BLaER1 (cell line): ENCODE measurements at regions not wholly inside any gene's neighbourhood (a gene's known extent, or its start where the extent isn't known, plus 50 kb on each side); places are given as distances from the start of the nearest gene placed in this dataset.

Experiments
- H3K27ac ChIP-seq: shearing (Covaris generic); formaldehyde crosslinking; 2 replicates; pipeline ENCODE4 v1.8.1; 2022
- H3K27me3 ChIP-seq: shearing (Covaris generic); formaldehyde crosslinking; 2 replicates; pipeline ENCODE4 v1.8.1; 2022
- H3K36me3 ChIP-seq: shearing (Covaris generic); formaldehyde crosslinking; 2 replicates; pipeline ENCODE4 v1.8.1; 2022
- H3K4me1 ChIP-seq: shearing (Covaris generic); formaldehyde crosslinking; 2 replicates; pipeline ENCODE4 v1.8.1; 2022
- H3K4me2 ChIP-seq: shearing (Covaris generic); formaldehyde crosslinking; 2 replicates; pipeline ENCODE4 v1.8.1; 2022
- H3K4me3 ChIP-seq: shearing (Covaris generic); formaldehyde crosslinking; 2 replicates; pipeline ENCODE4 v1.8.1; 2022
- H3K9ac ChIP-seq: shearing (Covaris generic); formaldehyde crosslinking; 2 replicates; pipeline ENCODE4 v1.8.1; 2022
- H3K9me3 ChIP-seq: shearing (Covaris generic); formaldehyde crosslinking; 2 replicates; pipeline ENCODE4 v1.8.1; 2022
- H4K20me1 ChIP-seq: shearing (Covaris generic); formaldehyde crosslinking; 2 replicates; pipeline ENCODE4 v1.8.1; 2022
- Cebpa-rat ChIP-seq: shearing (Covaris generic); IDR thresholded peaks from 2 replicates; pipeline ENCODE4 v1.8.1; 2022

- Histone ChIP-seq H3K4me3 (no peak overlapping the region), H3K9ac (no peak overlapping the region), H4K20me1 (no peaks in the 10 kb centered on the region), H3K27me3 (no peaks in the 10 kb centered on the region), H3K4me2 (no peak overlapping the region), H3K4me1 (no peaks in the 10 kb centered on the region), H3K27ac (no peak overlapping the region), H3K36me3 (no peaks in the 10 kb centered on the region), H3K9me3 (no peaks in the 10 kb centered on the region; the same call in 1 of the 2 replicates)
- TF ChIP-seq Cebpa-rat, result no peak
These were observed 2079.7 kb upstream of the AGA start for GRCh38 chr4:179521952-179522351.

GRCh38 chr4:179530958-179531357 lies 2088.7 kb upstream of the AGA start:
- no peaks in the 10 kb centered on the region for H3K4me1 ChIP-seq
- H3K4me3 ChIP-seq, result no peak overlapping the region
- no peaks in the 10 kb centered on the region for H4K20me1 ChIP-seq
- no peak for TF ChIP-seq Cebpa-rat
- H3K9me3 ChIP-seq, result no peaks in the 10 kb centered on the region
- no peaks in the 10 kb centered on the region for H3K27me3 ChIP-seq
- H3K27ac ChIP-seq, result no peak overlapping the region
- H3K36me3 ChIP-seq, result no peaks in the 10 kb centered on the region
- H3K9ac ChIP-seq, result no peak overlapping the region
- no peak overlapping the region for H3K4me2 ChIP-seq

GRCh38 chr4:179536694-179537093 lies 2094.5 kb upstream of the AGA start:
- H3K27me3 ChIP-seq, result no peaks in the 10 kb centered on the region
- no peak overlapping the region for H3K4me2 ChIP-seq
- no peaks in the 10 kb centered on the region for H3K9me3 ChIP-seq
- no peak overlapping the region for H3K9ac ChIP-seq
- no peak for TF ChIP-seq Cebpa-rat
- no peaks in the 10 kb centered on the region for H3K36me3 ChIP-seq
- no peak overlapping the region for H3K4me3 ChIP-seq
- no peak overlapping the region for H3K27ac ChIP-seq
- no peaks in the 10 kb centered on the region for H3K4me1 ChIP-seq
- H4K20me1 ChIP-seq, result no peaks in the 10 kb centered on the region

GRCh38 chr4:179539641-179540040 lies 2097.4 kb upstream of the AGA start:
- Histone ChIP-seq H3K36me3 (no peaks in the 10 kb centered on the region), H3K27me3 (no peaks in the 10 kb centered on the region), H3K4me3 (no peak overlapping the region), H4K20me1 (no peaks in the 10 kb centered on the region), H3K4me2 (no peak overlapping the region), H3K27ac (no peak overlapping the region), H3K9me3 (no peaks in the 10 kb centered on the region), H3K9ac (no peak overlapping the region), H3K4me1 (no peaks in the 10 kb centered on the region)
- no peak for TF ChIP-seq Cebpa-rat

- no peaks in the 10 kb centered on the region for H4K20me1 ChIP-seq
- no peak overlapping the region for H3K4me2 ChIP-seq
- no peak overlapping the region for H3K27ac ChIP-seq
- H3K4me3 ChIP-seq, result no peak overlapping the region
- TF ChIP-seq Cebpa-rat, result no peak
- H3K4me1 ChIP-seq, result no peaks in the 10 kb centered on the region
- no peak overlapping the region for H3K9ac ChIP-seq
- no peaks in the 10 kb centered on the region for H3K36me3 ChIP-seq
- no peaks in the 10 kb centered on the region for H3K9me3 ChIP-seq
- H3K27me3 ChIP-seq, result no peaks in the 10 kb centered on the region
These were observed 2101.5 kb upstream of the AGA start for GRCh38 chr4:179543771-179544170.

GRCh38 chr4:179544496-179544895 lies 2102.3 kb upstream of the AGA start:
- Histone ChIP-seq H3K36me3 (no peaks in the 10 kb centered on the region), H3K4me1 (no peaks in the 10 kb centered on the region), H3K27ac (no peak overlapping the region), H3K27me3 (no peaks in the 10 kb centered on the region), H4K20me1 (no peaks in the 10 kb centered on the region), H3K4me3 (no peak overlapping the region), H3K9me3 (no peaks in the 10 kb centered on the region), H3K4me2 (no peak overlapping the region), H3K9ac (no peak overlapping the region)
- TF ChIP-seq Cebpa-rat, result no peak

GRCh38 chr4:179552131-179552530 lies 2109.9 kb upstream of the AGA start:
- H4K20me1 ChIP-seq, result no peaks in the 10 kb centered on the region
- no peak overlapping the region for H3K4me2 ChIP-seq
- no peak for TF ChIP-seq Cebpa-rat
- no peak overlapping the region for H3K27ac ChIP-seq
- no peaks in the 10 kb centered on the region for H3K4me1 ChIP-seq
- no peak overlapping the region for H3K9ac ChIP-seq
- no peaks in the 10 kb centered on the region for H3K9me3 ChIP-seq
- H3K36me3 ChIP-seq, result no peaks in the 10 kb centered on the region
- H3K4me3 ChIP-seq, result no peak overlapping the region
- no peaks in the 10 kb centered on the region for H3K27me3 ChIP-seq

- Histone ChIP-seq H3K9ac (no peak overlapping the region), H3K4me3 (no peak overlapping the region), H3K9me3 (0 out of 2 replicates have a peak, but pooled peaks cover 5% of the 10 kb centered on the region), H3K27ac (no peak overlapping the region), H3K4me2 (no peak overlapping the region), H4K20me1 (no peaks in the 10 kb centered on the region), H3K27me3 (no peaks in the 10 kb centered on the region), H3K36me3 (no peaks in the 10 kb centered on the region), H3K4me1 (no peaks in the 10 kb centered on the region)
- TF ChIP-seq Cebpa-rat, result no peak
These were observed 2121.5 kb upstream of the AGA start for GRCh38 chr4:179563741-179564140.

- no peak overlapping the region for H3K9ac ChIP-seq
- no peak for TF ChIP-seq Cebpa-rat
- no peaks in the 10 kb centered on the region for H3K36me3 ChIP-seq
- no peak overlapping the region for H3K4me2 ChIP-seq
- no peaks in the 10 kb centered on the region for H3K27me3 ChIP-seq
- no peaks in the 10 kb centered on the region for H3K4me1 ChIP-seq
- H3K4me3 ChIP-seq, result no peak overlapping the region
- no peaks in the 10 kb centered on the region for H4K20me1 ChIP-seq
- H3K9me3 ChIP-seq, result 0 out of 2 replicates have a peak, but pooled peaks cover 5% of the 10 kb centered on the region
- no peak overlapping the region for H3K27ac ChIP-seq
These were observed 2127.3 kb upstream of the AGA start for GRCh38 chr4:179569549-179569948.

GRCh38 chr4:179582164-179582905 lies 2140.1 kb upstream of the AGA start:
- no peaks in the 10 kb centered on the region for H4K20me1 ChIP-seq
- no peaks in the 10 kb centered on the region for H3K36me3 ChIP-seq
- H3K4me1 ChIP-seq, result no peaks in the 10 kb centered on the region
- no peak overlapping the region for H3K27ac ChIP-seq
- no peak overlapping the region for H3K4me3 ChIP-seq
- no peak overlapping the region for H3K9ac ChIP-seq
- H3K27me3 ChIP-seq, result no peaks in the 10 kb centered on the region
- no peaks in the 10 kb centered on the region for H3K9me3 ChIP-seq
- no peak for TF ChIP-seq Cebpa-rat
- no peak overlapping the region for H3K4me2 ChIP-seq

- Histone ChIP-seq H3K36me3 (no peaks in the 10 kb centered on the region), H3K27me3 (no peaks in the 10 kb centered on the region), H3K4me2 (no peak overlapping the region), H4K20me1 (no peaks in the 10 kb centered on the region), H3K4me1 (no peaks in the 10 kb centered on the region), H3K4me3 (no peak overlapping the region), H3K9me3 (no peaks in the 10 kb centered on the region), H3K9ac (no peak overlapping the region), H3K27ac (no peak overlapping the region)
- TF ChIP-seq Cebpa-rat, result no peak
These were observed 2141.0 kb upstream of the AGA start for GRCh38 chr4:179583221-179583620.
